K562 (cell line): ENCODE measurements at regions not wholly inside any gene's neighbourhood (a gene's known extent, or its start where the extent isn't known, plus 50 kb on each side); places are given as distances from the start of the nearest gene placed in this dataset.
"Not testable (repeated sequence)": the region's sequence is repeated elsewhere in the genome, so short reads cannot be mapped to it uniquely, and the experiment has no call there.

Experiments
- ATAC-seq: fragments of 200-7000 bp; cut with Tn5 transposase; 3 replicates; pipeline ENCODE4 v1.9.1; 2020; ENCODE audit warnings: moderate library complexity
- BruUV-seq: library from RNA; stranded (reverse); fragments of 400-500 nt; replicated peaks from 2 replicates; lab custom pipeline; 2021; lab: Mats Ljungman, UMichigan
- CTCF ChIA-PET: fragments of 300-600 bp; formaldehyde crosslinking; extraction: SDS; loops from one replicate; lab custom pipeline; 2021; ENCODE audit warnings: low intra/inter-chr PET ratio; lab: Yijun Ruan, JAX
- POLR2A ChIA-PET: fragments of 300-600, 350-650 bp; sonication (Branson Sonifier 250); formaldehyde crosslinking; extraction: SDS; loops from one replicate; lab custom pipeline; 2021; ENCODE audit warnings: antibody characterized with exemption, inconsistent platforms; lab: Yijun Ruan, JAX
- DNase-seq, 4 experiments: peaks; one replicate each; pipeline versions ENCODE4 v3.0.0 to v3.0.0-alpha.2; 2011 to 2018; ENCODE audit warnings: low spot score in 3 of 4, mixed read lengths in 3 of 4; ENCODE audit errors: extremely low read depth in 1 of 4
- FAIRE-seq: peaks from 2 replicates; lab custom pipeline; 2011; peaks lifted over from hg19 to GRCh38; lab: Jason Lieb, UNC
- H2AFZ ChIP-seq: 2 replicates; pipeline ENCODE4 v1.6.0; 2011; ENCODE audit warnings: low read depth, low read length, control low read depth, inconsistent platforms
- H3K27ac ChIP-seq: fragments of 200-600 bp; 3 replicates; pipeline ENCODE4 v1.8.0; 2011; ENCODE audit warnings: low read depth, mild to moderate bottlenecking, control low read depth, inconsistent platforms, low read length, moderate library complexity, mixed read lengths; ENCODE audit errors: extremely low read depth
- H3K27me3 ChIP-seq, 2 experiments: fragments of 300-600 bp in 1 of 2; 2 replicates in 1 of 2; 3 replicates in 1 of 2; pipeline versions ENCODE4 v1.6.0 to v1.8.0; 2011; ENCODE audit warnings: inconsistent platforms in 2 of 2, low read length in 2 of 2, mild to moderate bottlenecking in 1 of 2, mixed read lengths in 1 of 2, moderate library complexity in 1 of 2; ENCODE audit not compliant: control insufficient read depth in 2 of 2, insufficient read depth in 2 of 2
- H3K36me3 ChIP-seq: fragments of 300-600 bp; 3 replicates; pipeline ENCODE4 v1.8.0; 2011; ENCODE audit warnings: mild to moderate bottlenecking, low read length, inconsistent platforms; ENCODE audit not compliant: control insufficient read depth, insufficient read depth
- H3K4me1 ChIP-seq, 2 experiments: fragments of 200-600 bp in 1 of 2; replicated peaks in 1 of 2; 2 replicates in 1 of 2; 3 replicates in 1 of 2; pipeline versions ENCODE4 v1.5.1 to v1.8.0; 2011; ENCODE audit warnings: inconsistent platforms in 2 of 2, low read length in 2 of 2, mild to moderate bottlenecking in 1 of 2, mixed read lengths in 1 of 2, moderate library complexity in 1 of 2; ENCODE audit not compliant: control insufficient read depth in 2 of 2, insufficient read depth in 2 of 2
- H3K4me2 ChIP-seq: 2 replicates; pipeline ENCODE4 v1.6.1; 2011; ENCODE audit warnings: low read length, control low read depth, inconsistent platforms, mixed read lengths; ENCODE audit not compliant: insufficient read depth
- H3K4me3 ChIP-seq: fragments of 200-600 bp; sonication (generic), shearing (Covaris generic); 2 replicates; pipeline ENCODE4 v1.5.1; 2016; ENCODE audit warnings: control low read depth, inconsistent platforms
- H3K79me2 ChIP-seq: fragments of 200-600 bp; 3 replicates; pipeline ENCODE4 v1.8.0; 2011; ENCODE audit warnings: low read length, inconsistent platforms; ENCODE audit not compliant: control insufficient read depth, insufficient read depth
- H3K9ac ChIP-seq, 2 experiments: 2 replicates each; pipeline versions ENCODE4 v1.6.0 to v1.6.1; 2011; ENCODE audit warnings: low read depth in 2 of 2, low read length in 2 of 2, control low read depth in 1 of 2, inconsistent platforms in 1 of 2, mild to moderate bottlenecking in 1 of 2, mixed read lengths in 1 of 2; ENCODE audit not compliant: insufficient read depth in 1 of 2
- H3K9me1 ChIP-seq: one replicate; pipeline ENCODE4 v1.6.0; 2011; ENCODE audit warnings: inconsistent platforms, mild to moderate bottlenecking, low read length, moderate library complexity; ENCODE audit not compliant: control insufficient read depth, insufficient read depth
- H3K9me3 ChIP-seq: replicated peaks from 2 replicates; pipeline ENCODE4 v1.5.1; 2011; ENCODE audit warnings: low read depth, low read length, inconsistent platforms; ENCODE audit not compliant: control insufficient read depth, insufficient read depth
- H4K20me1 ChIP-seq: replicated peaks from 2 replicates; pipeline ENCODE4 v1.6.1; 2011; ENCODE audit warnings: low read length, inconsistent platforms, mixed read lengths; ENCODE audit not compliant: control insufficient read depth, insufficient read depth
- SMARCA4 ChIP-seq: fragments of 450-650 bp; IDR thresholded peaks from 2 replicates; pipeline ENCODE4 v1.6.1; 2016
- WGBS: fragments of 100-300 bp; shearing (Covaris generic); methylation state at CpG from one replicate; pipeline ENCODE4 v1.1.6; 2016; ENCODE audit warnings: low coverage, mixed read lengths; ENCODE audit not compliant: insufficient coverage; ENCODE audit errors: missing lambda C conversion rate; 5-methylcytosine and 5-hydroxymethylcytosine counted together
- in situ Hi-C: fragments of 300-500 bp; cut with MboI; formaldehyde crosslinking; loops from 4 replicates; pipeline ENCODE4 v1.15.0; 2018; ENCODE audit warnings: inconsistent platforms, mixed read lengths
- intact Hi-C: fragments of 100-400 bp; cut with micrococcal nuclease; formaldehyde crosslinking; loops from 2 replicates; pipeline ENCODE4 v1.14.2; 2022

GRCh38 chr4:45215976-45216542 is 489.7 kb upstream of the GNPDA2 start:
- H3K27ac ChIP-seq, result no peak overlapping the region
- ATAC-seq, result no peak
- H3K4me1 ChIP-seq, result no peaks in the 10 kb centered on the region
- H3K79me2 ChIP-seq, result no peaks in the 10 kb centered on the region
- no peak overlapping the region for H2AFZ ChIP-seq
- intact Hi-C loops, result no loop called here
- H3K27me3 ChIP-seq, result no peaks in the 10 kb centered on the region
- no peaks in the 10 kb centered on the region for H3K36me3 ChIP-seq
- no peak overlapping the region for H3K4me3 ChIP-seq
- H3K9me1 ChIP-seq, result no peaks in the 10 kb centered on the region
- H3K4me2 ChIP-seq, result no peak overlapping the region
- in situ Hi-C loops, result no loop called here
- H4K20me1 ChIP-seq, result no peaks in the 10 kb centered on the region
- no peak overlapping the region for H3K9ac ChIP-seq
- POLR2A ChIA-PET, result no interaction called here
- TF ChIP-seq SMARCA4, result no peak
- TF ChIP-seq, all 486 proteins: peak for 0
- BruUV-seq, result no TSS peak
- no peak for FAIRE-seq
- DNase-seq, result no peak
- H3K9me3 ChIP-seq, result no peaks in the 10 kb centered on the region
- CTCF ChIA-PET, result no interaction called here

DNA sequence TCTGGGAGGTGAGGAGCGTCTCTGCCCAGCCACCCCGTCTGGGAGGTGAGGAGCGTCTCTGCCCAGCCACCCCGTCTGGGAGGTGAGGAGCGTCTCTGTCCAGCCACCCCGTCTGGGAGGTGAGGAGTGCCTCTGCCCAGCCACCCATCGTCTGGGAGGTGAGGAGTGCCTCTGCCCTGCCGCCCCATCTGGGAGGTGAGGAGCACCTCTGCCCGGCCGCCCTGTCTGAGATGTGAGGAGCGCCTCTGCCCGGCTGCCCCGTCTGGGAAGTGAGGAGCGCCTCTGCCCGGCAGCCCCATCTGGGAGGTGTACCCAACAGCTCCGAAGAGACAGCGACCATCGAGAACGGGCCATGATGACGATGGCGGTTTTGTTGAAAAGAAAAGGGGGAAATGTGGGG is 482.1 kb upstream of the GNPDA2 start:
- in situ Hi-C loops, POLR2A ChIA-PET, FAIRE-seq: not testable (repeated sequence)

GRCh38 chr4:45207864-45208331 is 481.5 kb upstream of the GNPDA2 start:
- H3K4me1 ChIP-seq, H3K79me2 ChIP-seq, H3K9me3 ChIP-seq, FAIRE-seq, H3K27me3 ChIP-seq, H3K9me1 ChIP-seq, ATAC-seq, H2AFZ ChIP-seq, H3K36me3 ChIP-seq, POLR2A ChIA-PET, CTCF ChIA-PET, H4K20me1 ChIP-seq, BruUV-seq, H3K4me3 ChIP-seq, DNase-seq, H3K9ac ChIP-seq, intact Hi-C loops, H3K4me2 ChIP-seq, H3K27ac ChIP-seq, in situ Hi-C loops: not testable (repeated sequence)
- WGBS, result 0% methylated on average over 8 of the region's 27 CpGs

More for the DNA sequence above, 482.1 kb upstream of the GNPDA2 start:
- CTCF ChIA-PET, DNase-seq, H3K27me3 ChIP-seq, H3K4me1 ChIP-seq, H3K9me1 ChIP-seq, H3K4me2 ChIP-seq, ATAC-seq, H3K36me3 ChIP-seq, H3K9me3 ChIP-seq, intact Hi-C loops, H2AFZ ChIP-seq, H3K9ac ChIP-seq, H3K79me2 ChIP-seq, BruUV-seq, H3K27ac ChIP-seq, H3K4me3 ChIP-seq, H4K20me1 ChIP-seq: not testable (repeated sequence)
- 0% methylated on average over 3 of the region's 21 CpGs for WGBS

- H2AFZ ChIP-seq, DNase-seq, H3K4me1 ChIP-seq, H4K20me1 ChIP-seq, H3K27me3 ChIP-seq, in situ Hi-C loops, H3K9ac ChIP-seq, H3K9me1 ChIP-seq, POLR2A ChIA-PET, BruUV-seq, CTCF ChIA-PET, ATAC-seq, intact Hi-C loops, H3K9me3 ChIP-seq, H3K4me3 ChIP-seq, H3K36me3 ChIP-seq, H3K27ac ChIP-seq, FAIRE-seq, H3K79me2 ChIP-seq, H3K4me2 ChIP-seq: not testable (repeated sequence)
- WGBS, result 3% methylated on average over 22 of the region's 30 CpGs
These were observed 481.0 kb upstream of the GNPDA2 start for GRCh38 chr4:45207241-45207863.
